Right cardiac atrium (tissue), 5 donors: ENCODE measurements at regions not wholly inside any gene's neighbourhood (a gene's known extent, or its start where the extent isn't known, plus 50 kb on each side); places are given as distances from the start of the nearest gene placed in this dataset.

Experiments used
- ATAC-seq, 2 donors: fragments of 200-7000 bp; cut with Tn5 transposase; one replicate each; pipeline versions ENCODE4 v1.8.0 to v1.9.1; 2020; ENCODE audit warnings: moderate library complexity in 2 of 2, mild to moderate bottlenecking in 1 of 2
- DNase-seq, 3 donors: peaks; one replicate each; pipeline ENCODE4 v3.0.0-alpha.2; 2020
- H3K27ac ChIP-seq: one replicate; pipeline ENCODE4 v1.5.1; 2013; ENCODE audit warnings: mild to moderate bottlenecking, low read length, control low read depth, moderate library complexity
- H3K27me3 ChIP-seq: one replicate; pipeline ENCODE4 v1.6.1; 2013; ENCODE audit not compliant: control insufficient read depth, insufficient read depth
- H3K4me1 ChIP-seq: one replicate; pipeline ENCODE4 v1.6.1; 2013; ENCODE audit warnings: low read length; ENCODE audit not compliant: control insufficient read depth, insufficient read depth
- H3K4me3 ChIP-seq: one replicate; pipeline ENCODE4 v1.5.1; 2013; ENCODE audit warnings: low read length, control low read depth
- H3K9me3 ChIP-seq: one replicate; pipeline ENCODE4 v1.6.1; 2013; ENCODE audit warnings: low read length; ENCODE audit not compliant: control insufficient read depth
- WGBS: extraction: QIAGEN DNeasy Blood & Tissue Kit; methylation state at CpG from one replicate; pipeline ENCODE4 v1.1.7; 2013; 5-methylcytosine and 5-hydroxymethylcytosine counted together
- intact Hi-C, 4 donors: fragments of 100-400 bp; cut with DNase I; formaldehyde crosslinking; loops; one replicate each; pipeline versions ENCODE4 v1.11.0 to v1.14.0; 2022 to 2023
- donor health status: healthy with polysubstance abuse.
- donor health status: DM: no; HTN: yes; CAD: no.
- donor health status: DM: no; HTN: no; CAD: no.
- donor health status: DM: no; HTN: yes; CAD: no; lungs with severe emphysema.
- donor health status: DM: yes; HTN: yes; CAD: no.

DNA sequence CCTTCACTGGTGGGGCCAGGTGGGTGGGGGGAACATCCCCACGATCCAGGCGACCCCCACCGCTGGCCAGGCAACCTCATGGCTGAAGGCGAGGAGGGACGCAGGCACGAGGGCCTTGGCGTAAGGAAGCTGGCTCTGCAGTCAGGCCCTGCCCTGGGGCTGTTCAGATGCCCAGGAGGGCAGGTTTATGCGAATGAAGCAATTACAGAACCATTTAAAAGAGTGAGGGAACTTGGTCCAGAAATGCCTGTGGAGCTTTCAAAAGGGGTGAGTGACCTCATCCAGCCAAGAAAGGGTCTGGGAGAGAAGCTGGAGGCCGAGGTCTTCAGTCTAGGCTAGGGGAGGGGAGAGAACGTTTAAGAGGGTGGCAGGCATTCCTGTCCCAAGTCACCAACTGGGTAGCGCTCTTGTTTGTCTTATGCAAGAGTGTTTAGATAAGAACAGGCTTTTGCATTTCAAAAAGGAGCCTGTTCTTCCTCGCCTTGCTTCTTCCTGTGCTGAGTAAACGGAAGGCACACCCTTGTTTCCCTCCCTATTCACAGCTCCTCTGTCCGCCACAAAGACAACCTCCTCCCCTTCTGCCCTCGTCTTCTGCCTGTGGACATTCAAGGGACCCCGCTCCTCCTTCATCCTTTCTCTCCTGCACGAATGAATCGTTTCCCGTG is 183.5 kb upstream of the SDK2 start:
- Histone ChIP-seq H3K4me3 (no peak overlapping the region), H3K9me3 (no peaks in the 10 kb centered on the region), H3K4me1 (peaks cover 2% of the 10 kb centered on the region), H3K27me3 (no peaks in the 10 kb centered on the region), H3K27ac (no peak overlapping the region)
- whole genome bisulfite sequencing: 54% methylated on average over 19 of the region's 19 CpGs
- ATAC-seq: peak; percentile 71 to 92
- intact Hi-C loops: no loop called here
- no peak for DNase-seq

DNA sequence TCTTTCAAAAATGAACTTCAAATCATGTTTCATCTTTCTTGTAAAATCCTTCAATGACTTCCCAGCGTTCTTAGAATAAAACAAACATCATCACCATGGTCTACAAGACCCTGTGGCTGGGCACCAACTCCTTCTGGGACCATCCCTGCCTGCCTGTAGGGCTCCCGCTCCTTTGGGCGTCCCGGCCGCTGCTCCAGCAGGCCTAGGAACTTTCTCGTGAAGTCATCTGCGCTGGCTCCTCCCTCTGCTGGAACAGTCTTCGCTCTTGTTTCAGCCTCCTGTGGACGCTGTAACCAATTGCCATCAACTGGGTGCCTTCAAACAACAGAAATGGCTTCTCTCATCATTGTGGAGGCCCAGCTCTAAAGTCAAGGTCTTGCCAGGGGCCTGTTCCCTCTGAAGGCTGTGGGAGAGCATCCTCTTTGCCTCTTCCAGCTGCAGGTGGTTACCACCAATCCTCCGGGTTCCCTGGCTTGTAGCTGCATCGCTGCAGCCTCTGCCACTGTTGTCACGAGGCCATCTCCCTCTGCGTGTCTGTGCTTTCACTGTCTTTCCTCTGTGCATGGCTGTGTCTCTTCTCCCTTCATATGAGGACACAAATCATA is 185.5 kb upstream of the SDK2 start:
- ATAC-seq: no peak
- no peaks in the 10 kb centered on the region for H3K9me3 ChIP-seq
- H3K27ac ChIP-seq: no peak overlapping the region
- no peak overlapping the region for H3K4me3 ChIP-seq
- WGBS: 90% methylated on average over 13 of the region's 13 CpGs
- H3K27me3 ChIP-seq: no peaks in the 10 kb centered on the region
- DNase-seq: no peak
- intact Hi-C loops: no loop called here
- peaks cover 2% of the 10 kb centered on the region for H3K4me1 ChIP-seq

DNA sequence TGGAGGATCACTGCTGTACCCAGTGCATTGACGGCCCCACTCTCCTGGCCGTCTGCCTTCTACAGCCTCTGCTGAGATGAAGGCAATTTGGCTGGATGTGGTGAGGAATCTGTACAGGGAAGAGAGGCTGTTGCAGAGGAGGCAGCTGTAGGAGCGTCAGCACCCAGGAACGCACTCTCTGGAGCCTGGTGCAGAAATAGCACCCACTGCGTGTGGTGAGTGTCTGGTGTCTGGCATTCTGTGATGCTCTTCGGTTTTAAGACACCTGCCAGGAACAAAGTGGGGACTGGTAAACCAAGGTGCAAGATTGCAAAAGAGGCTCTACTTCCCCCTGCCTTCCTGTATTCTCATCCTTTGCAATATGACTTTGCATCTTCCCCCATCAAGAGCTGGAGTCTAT is 187.5 kb upstream of the SDK2 start:
- no peak for ATAC-seq
- no peak overlapping the region for H3K27ac ChIP-seq
- WGBS: 88% methylated on average over 6 of the region's 6 CpGs
- DNase-seq: no peak
- H3K27me3 ChIP-seq: no peaks in the 10 kb centered on the region
- H3K4me1 ChIP-seq: peaks cover 2% of the 10 kb centered on the region
- H3K4me3 ChIP-seq: no peak overlapping the region
- H3K9me3 ChIP-seq: no peaks in the 10 kb centered on the region
- intact Hi-C loops: no loop called here

DNA sequence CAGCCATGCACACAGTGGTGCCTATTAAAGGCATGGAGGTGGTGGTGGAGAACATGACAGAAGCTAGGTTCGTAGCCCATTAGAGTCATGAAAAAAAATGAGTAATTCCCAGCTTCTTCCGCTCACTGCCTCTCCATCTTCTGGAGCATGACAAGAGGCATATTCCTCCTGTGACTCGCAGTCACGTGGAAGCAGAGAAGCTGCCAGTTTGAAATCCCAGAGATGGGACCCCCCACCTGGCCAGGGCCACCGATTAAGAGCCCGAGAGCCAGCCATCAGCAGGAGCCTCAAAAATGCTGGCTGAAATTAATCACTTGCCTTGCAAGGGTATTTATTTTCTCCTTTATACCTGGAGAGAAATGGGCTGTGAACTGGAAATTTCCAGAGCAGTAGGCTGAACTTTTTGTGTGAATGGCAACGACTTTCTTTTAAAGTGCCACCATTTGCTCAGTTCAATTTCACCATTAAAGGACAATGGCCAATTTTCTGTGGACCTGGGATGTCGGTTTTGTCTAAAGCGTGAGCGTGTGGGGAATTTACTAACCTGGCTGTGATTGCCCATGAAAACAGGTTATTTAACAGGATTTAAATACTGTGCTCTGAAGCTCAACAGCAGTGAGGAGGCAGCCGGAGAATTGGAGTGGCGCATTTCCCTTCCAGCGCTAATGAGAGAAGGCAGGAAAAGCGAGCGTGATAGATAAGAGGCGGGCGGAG is 189.7 kb upstream of the SDK2 start:
- WGBS: 33% methylated on average over 17 of the region's 17 CpGs
- DNase-seq (no peak), ATAC-seq (no peak)
- H3K4me1 ChIP-seq: no peaks in the 10 kb centered on the region
- H3K27ac ChIP-seq: no peak overlapping the region
- no peak overlapping the region for H3K4me3 ChIP-seq
- intact Hi-C loops: no loop called here
- no peaks in the 10 kb centered on the region for H3K27me3 ChIP-seq
- H3K9me3 ChIP-seq: no peaks in the 10 kb centered on the region

DNA sequence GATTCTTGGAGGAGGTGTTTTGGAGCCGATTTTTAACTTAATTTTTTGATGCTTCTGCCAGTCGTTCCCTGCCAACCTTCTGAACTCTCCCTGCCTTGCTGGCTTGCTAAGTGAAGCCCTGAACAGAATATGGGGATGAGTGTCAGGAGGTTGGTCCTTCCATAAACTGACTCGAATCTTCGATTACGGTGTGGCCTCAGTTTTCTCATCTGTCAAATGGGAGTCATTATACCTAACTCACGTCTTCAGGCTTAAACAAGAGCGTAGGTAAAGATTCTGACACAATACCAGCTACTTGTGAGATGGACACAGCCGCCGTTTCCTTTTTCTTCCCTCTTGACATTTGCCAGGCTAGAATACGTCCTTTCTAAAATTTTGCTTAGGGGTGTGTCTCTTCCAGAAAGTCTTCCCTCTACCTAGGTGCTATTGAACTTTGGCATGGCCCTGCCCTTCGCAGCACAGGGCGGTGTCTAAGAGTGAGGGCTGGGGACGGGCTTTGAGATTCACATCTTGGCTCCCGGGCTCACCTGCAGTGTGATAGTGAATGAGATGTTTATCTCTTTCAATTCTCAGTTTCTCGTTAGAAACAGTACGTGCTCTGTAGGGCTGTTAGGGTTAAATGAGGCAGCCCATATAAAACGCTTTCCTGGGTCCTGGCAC is 190.6 kb upstream of the SDK2 start:
- 72% methylated on average over 17 of the region's 17 CpGs for WGBS
- Histone ChIP-seq H3K9me3 (no peaks in the 10 kb centered on the region), H3K27me3 (no peaks in the 10 kb centered on the region), H3K27ac (no peak overlapping the region), H3K4me1 (no peaks in the 10 kb centered on the region), H3K4me3 (no peak overlapping the region)
- DNase-seq: no peak
- intact Hi-C loops: no loop called here
- no peak for ATAC-seq

DNA sequence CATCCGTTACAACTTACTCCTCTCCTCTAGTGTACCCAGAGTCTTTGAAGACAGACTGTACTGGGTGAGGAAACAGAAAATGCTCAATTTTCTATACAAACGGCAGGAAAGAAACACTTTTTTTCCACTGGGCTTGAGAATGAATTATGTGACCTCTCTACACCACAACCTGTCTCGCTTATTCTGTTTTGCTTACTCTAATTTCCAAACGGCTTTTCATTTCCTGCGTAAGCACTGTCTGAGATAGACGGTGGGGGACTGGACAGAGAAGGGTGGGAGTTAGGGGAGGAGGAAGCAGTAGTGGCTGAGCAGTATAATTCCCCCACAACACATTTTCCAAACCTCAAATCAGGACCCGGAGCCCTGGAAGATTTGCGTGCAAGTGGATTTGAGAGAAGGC is 191.4 kb upstream of the SDK2 start:
- no peak overlapping the region for H3K4me3 ChIP-seq
- intact Hi-C loops: no loop called here
- ATAC-seq (peak in 1 of 2 donors; percentile 21), DNase-seq (no peak)
- 33% methylated on average over 8 of the region's 8 CpGs for WGBS
- H3K9me3 ChIP-seq: no peaks in the 10 kb centered on the region
- no peaks in the 10 kb centered on the region for H3K4me1 ChIP-seq
- no peak overlapping the region for H3K27ac ChIP-seq
- no peaks in the 10 kb centered on the region for H3K27me3 ChIP-seq

DNA sequence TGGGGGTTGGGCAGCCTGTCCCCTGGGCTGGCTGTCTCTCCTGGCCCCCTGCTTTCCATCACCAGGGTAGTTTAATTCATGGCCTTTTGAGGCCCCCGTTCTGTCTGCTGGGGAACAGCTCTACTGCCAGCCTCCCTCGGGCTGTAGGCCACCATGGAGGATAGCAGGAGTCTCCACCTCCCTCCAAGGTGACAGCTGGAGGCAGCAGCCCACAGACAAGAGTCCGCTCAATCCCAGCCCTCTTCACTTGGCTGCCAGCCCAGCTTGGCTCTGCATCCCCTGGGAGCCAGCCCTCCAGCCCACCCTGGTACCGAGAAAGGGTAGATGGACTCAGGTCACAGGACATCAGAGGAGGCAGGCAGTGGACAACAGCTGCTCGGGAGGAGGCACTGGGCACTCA is 194.6 kb upstream of the SDK2 start:
- DNase-seq: peak in 1 of 3 donors; percentile 60
- WGBS: 47% methylated on average over 5 of the region's 5 CpGs
- H3K27ac ChIP-seq: no peak overlapping the region
- no peaks in the 10 kb centered on the region for H3K9me3 ChIP-seq
- H3K27me3 ChIP-seq: no peaks in the 10 kb centered on the region
- no peaks in the 10 kb centered on the region for H3K4me1 ChIP-seq
- intact Hi-C loops: no loop called here
- H3K4me3 ChIP-seq: no peak overlapping the region
- peak in 1 of 2 donors; percentile 19 for ATAC-seq

DNA sequence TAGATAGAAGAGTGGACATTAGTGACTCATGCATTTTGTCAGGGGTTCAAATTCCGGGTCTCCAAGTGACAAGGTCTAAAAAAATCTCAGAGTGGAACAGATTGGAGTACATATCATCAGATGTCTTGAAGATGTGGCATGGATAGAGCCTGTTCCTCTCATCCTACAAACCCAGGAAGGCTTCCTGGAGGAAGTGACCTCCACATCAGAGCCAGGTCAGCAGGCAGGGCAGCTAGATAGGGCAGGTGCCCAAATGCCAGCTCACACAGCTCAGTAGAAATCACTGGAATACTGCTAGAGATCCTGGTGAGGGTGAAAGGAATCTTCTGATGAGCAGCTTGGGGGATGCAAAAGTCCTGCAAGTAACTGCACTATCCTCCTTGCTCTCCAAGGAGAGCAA is 196.6 kb upstream of the SDK2 start:
- ATAC-seq (no peak), DNase-seq (no peak)
- no peak overlapping the region for H3K4me3 ChIP-seq
- H3K27ac ChIP-seq: no peak overlapping the region
- no peaks in the 10 kb centered on the region for H3K9me3 ChIP-seq
- H3K27me3 ChIP-seq: no peaks in the 10 kb centered on the region
- no peaks in the 10 kb centered on the region for H3K4me1 ChIP-seq
- intact Hi-C loops: loop anchor here in 3 of 4 donors (10.0 kb wide), 1 partner anchor 186 kb away; no protein-coding TSS in a partner anchor
- WGBS: 74% methylated on average over 1 of the region's 1 CpG

DNA sequence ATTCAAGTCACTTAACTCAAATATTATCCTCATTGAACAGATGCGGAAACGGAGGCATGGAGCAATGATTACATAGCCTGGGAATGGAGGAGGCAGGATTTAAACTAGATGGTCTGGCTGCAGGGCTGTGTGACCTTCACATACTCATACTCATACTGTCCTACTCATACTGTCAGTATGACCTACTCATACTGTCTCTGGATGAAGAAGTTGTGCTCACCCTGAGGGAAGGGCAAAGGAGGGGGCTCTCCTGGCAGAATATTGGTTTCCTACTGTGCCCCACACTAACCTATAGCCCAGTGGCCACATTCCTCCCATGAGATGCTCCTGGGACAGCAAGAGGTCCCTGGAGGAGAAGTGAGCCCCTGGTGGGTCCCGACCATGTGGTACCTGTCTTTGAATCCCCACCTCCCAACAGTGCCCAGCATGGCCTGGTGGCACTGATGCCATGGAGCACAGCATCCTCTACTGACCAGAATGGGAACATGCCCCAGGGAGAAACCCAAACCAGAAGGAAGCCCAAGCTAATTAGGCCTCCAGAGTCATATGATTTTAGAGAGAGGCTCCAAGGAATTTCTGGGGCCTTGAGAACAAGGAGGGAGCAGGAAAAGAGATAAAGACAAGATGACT is 197.3 kb upstream of the SDK2 start:
- intact Hi-C loops: loop anchor here in 3 of 4 donors (10.0 kb wide), 1 partner anchor 187 kb away; no protein-coding TSS in a partner anchor
- Histone ChIP-seq H3K4me3 (no peak overlapping the region), H3K9me3 (no peaks in the 10 kb centered on the region), H3K27ac (no peak overlapping the region), H3K27me3 (no peaks in the 10 kb centered on the region), H3K4me1 (no peaks in the 10 kb centered on the region)
- 75% methylated on average over 3 of the region's 3 CpGs for WGBS
- peak in 1 of 2 donors; percentile 38 for ATAC-seq
- DNase-seq: no peak

DNA sequence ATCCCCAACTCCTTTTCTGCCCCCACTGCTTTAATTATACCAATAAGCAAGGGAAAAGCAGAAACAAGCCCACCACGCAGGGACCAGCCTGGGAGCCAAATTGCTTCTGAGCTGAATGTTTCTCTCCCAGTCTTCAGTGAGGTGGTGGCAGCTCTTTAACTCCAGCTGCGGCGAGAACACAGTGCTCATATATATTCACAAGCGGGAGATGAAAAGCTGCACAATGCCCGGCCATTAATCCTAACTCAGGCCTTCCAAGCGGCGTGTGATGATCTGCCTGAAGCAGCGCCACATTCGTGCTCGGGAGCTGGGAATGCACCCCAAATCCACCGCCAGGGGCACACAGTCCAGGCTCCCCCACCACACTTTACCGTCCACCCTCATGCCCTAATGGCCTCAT is 203.7 kb upstream of the SDK2 start:
- Histone ChIP-seq H3K27ac (no peak overlapping the region), H3K9me3 (no peaks in the 10 kb centered on the region), H3K27me3 (no peaks in the 10 kb centered on the region), H3K4me3 (no peak overlapping the region), H3K4me1 (no peaks in the 10 kb centered on the region)
- intact Hi-C loops: loop anchor here in 3 of 4 donors (10.0 kb wide), 1 partner anchor 193 kb away; no protein-coding TSS in a partner anchor
- no peak for ATAC-seq
- WGBS: 91% methylated on average over 12 of the region's 12 CpGs
- no peak for DNase-seq
